ENCODE measurements at regions not wholly inside any gene's neighbourhood (a gene's known extent, or its start where the extent isn't known, plus 50 kb on each side); places are given as distances from the start of the nearest gene placed in this dataset.

DNA sequence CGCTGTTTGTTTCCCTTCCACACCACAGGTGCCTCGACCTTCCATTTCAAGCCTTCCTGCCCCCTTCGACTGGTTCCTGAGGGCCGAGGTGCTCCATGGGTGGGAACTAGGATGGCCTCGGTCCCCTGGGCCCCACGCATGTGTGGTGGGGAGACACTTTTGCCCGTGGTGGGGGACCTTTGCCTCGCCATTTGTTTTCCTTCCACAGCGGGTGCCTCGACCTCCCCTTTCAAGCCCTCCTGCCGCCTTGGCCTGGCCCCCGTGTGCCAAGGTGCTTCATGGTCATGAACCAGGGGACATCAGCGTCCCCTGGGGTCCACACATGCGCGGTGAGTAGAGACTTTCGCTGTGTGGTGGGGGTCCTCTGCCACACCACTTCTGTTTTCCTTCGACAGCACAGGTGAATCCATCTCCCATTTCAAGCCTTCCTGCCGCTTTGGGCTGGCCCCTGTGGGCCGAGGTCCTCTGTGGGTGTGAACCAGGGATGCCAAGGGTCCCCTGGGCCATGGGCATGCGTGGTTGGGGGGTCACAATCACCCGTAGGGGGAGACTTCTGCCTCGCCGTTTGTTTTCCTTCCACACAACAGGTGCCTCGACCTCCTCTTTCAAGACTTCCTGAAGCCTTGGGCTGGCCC is 364.4 kb downstream of the ALG10 start:
- no peak for DNase-seq

DNA sequence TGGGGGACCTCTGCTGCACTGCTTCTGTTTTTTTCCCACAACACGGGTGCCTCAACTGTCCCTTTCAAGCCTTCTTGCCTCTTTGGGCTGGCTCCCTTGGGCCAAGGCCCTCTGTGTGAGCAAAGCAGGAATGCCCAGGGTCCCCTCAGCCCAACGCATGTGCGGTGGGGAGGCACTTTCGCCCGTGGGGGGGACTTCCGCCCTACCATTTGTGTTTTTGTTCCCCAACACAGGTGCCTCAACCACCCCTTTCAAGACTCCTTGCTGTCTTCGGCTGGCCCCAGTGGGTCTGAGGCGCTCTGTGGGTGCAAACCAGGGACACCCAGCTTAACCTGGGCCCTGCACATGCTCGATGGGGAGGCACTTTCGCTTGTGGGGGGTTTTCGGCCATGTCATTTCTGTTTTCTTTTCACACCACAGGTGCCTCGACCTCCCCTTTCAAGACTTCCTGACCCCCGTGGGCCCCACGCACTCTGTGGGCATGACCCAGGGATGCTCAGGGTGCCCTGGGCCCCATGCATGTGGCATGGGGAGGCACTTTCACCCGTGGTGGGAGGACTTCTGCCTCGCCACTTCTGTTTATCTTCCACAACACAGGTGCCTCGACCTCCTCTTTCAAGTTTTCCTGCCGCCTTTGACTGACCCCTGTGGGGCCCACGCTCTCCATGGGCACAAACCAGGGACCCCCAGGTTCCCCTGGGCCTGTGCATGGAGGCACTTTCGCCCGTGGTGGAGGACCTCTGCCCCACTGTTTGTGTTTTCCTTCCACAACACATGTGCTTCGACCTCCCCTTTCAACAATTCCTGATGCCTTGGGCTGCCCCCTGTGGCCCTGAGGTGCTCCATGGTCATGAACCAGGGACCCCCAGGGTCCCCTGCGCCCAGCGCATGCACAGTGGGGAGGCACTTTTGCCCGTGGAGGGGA is 365.7 kb downstream of the ALG10 start:
- DNase-seq = no peak

DNA sequence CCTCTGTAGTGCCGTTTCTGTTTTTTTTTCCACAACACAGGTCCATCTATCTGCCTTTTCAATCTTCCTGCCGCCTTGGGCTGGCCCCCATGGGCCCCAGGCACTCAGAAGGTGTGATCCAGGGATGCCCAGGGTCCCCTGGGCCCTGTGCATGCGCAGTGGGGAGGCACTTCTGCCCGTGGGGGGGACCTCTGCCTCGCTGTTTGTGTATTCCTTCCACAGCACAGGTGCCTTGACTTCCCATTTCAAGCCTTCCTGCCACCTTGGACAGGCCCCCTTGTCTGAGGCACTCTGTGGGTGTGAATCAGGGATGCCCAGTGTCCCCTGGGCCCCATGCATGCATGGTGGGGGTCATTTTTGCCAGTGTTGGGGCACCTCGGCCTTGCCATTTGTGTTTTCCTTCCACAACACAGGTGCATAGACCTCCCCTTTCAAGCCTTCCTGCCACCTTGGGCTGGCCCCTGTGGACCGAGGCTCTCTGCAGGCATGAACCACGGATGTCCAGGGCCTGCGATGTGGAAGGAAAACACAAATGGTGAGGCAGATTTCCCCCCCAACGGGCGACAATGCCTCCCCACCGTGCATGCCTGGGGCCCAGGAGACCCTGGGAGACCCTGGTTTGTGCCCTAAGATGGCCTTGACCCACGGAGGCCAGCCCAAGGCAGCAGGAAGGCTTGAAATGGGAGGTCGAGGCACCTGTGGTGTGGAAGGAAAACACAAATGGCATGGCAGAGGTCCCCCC is 366.5 kb downstream of the ALG10 start:
- no peak for DNase-seq

DNA sequence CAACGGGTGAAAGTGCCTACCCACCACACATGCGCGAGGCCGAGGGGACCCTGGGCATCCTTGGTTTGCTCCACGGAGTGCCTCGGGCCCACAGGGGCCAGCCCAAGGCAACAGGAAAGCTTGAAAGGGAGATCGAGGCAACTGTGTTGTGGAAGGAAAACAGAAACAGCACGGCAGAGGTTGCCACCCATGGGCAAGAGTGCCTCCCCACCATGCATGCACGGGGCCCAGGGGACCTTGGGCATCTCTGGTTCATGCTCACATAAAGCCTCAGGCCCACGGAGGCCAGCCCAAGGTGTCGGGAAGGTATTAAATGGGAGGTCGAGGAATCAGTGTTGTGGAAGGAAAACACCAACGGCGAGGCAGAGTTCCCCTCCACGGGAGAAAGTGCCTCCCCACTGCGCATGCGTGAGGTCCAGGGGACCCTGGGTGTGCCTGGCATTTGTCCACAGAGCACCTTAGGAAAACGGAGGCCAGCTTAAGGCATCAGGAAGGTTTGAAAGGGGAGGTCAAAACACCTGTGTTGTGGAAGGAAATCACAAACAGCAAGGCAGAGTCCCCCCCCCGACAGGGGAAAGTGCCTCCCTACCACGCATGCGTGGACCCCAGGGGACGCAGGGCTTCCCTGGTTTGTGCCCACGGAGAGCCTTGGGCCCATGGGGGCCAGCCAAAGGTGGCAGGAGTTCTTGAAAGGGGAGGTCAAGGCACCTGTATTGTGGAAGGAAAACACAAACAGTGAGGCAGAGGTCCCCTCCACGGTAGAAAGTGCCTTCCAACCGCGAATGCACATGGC is 367.3 kb downstream of the ALG10 start:
- DNase-seq = no peak

DNA sequence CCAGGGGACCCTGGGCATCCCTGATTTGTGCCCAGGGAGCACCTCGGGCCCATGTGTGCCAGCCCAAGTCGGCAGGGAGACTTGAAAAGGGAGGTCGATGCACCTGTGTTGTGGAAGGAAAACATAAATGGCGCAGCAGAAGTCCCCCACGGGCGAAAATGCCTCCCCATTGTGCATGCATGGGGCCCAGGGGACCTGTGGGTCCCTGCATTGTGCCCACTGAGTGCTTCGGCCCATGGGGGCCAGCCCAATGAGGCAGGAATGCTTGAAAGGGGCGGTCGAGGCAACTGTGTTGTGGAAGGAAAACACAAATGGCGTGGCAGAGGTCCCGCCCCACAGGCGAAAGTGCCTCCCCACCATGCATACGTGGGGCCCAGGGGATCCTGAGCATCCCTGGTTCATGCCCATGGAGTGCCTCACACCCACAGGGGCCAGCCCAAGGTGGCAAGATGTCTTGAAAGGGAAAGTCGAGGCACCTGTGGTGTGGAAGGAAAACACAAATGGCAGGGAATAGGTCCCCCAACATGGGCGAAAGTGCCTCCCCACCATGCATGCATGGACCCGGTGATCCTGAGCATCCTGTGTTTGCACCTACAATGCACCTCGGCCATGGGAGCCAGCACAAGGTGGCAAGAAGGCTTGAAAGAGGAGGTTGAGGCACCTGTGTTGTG is 368.0 kb downstream of the ALG10 start:
- no peak for DNase-seq

GRCh38 chr12:34390846-34391700 is 368.8 kb downstream of the ALG10 start:
- DNase-seq = no peak

DNA sequence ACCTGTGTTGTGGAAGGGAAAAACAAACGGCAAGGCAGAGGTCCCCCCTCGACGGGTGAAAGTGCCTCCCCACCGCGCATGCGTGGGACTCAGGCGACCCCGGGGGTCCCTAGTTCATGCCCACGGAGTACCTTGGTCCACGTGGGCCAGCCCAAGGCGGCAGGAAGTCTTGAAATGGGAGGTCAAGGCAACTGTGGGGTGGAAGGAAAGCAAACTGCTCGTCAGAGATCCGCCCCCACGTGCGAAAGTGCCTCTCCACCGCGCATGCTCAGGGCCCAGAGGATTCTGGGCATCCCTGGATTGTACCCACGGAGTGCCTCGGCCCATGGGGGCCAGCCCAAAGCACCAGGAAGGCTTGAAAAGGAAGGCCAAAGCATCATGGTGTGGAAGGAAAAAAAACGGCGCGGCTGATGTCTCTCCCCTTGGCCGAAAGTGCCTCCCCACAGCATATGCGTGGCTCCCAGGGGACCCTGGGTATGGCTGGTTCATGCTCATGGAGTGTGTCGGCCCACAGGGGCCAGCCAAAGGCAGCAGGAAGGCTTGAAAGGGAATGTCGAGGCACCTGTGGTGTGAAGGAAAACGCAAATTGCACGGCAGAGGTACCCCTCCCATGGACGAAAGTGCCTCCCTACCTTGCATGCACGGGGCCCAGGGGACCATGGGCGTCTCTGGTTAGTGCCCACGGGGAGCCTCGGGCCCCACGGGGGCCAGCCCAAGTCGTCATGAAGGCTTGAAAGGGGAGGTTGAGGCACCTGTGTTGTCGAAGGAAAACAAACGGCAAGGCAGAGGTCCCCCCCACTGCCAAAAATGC is 369.7 kb downstream of the ALG10 start:
- DNase-seq = no peak

DNA sequence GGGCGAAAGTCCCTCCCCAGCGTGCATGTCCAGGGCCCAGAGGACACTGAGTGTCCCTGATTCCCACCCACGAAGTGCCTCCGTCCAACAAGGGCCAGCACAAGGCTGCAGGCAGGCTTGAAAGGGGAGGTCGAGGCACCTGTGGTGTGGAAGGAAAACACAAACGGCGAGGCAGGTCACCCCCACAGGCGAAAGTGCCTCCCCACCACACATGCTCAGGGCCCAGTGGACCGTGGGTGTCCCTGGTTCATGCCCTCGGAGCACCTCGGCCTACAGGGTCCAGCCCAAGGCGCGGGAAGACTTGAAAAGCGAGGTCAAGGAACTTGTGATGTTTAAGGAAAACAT is 370.4 kb downstream of the ALG10 start:
- DNase-seq = no peak

DNA sequence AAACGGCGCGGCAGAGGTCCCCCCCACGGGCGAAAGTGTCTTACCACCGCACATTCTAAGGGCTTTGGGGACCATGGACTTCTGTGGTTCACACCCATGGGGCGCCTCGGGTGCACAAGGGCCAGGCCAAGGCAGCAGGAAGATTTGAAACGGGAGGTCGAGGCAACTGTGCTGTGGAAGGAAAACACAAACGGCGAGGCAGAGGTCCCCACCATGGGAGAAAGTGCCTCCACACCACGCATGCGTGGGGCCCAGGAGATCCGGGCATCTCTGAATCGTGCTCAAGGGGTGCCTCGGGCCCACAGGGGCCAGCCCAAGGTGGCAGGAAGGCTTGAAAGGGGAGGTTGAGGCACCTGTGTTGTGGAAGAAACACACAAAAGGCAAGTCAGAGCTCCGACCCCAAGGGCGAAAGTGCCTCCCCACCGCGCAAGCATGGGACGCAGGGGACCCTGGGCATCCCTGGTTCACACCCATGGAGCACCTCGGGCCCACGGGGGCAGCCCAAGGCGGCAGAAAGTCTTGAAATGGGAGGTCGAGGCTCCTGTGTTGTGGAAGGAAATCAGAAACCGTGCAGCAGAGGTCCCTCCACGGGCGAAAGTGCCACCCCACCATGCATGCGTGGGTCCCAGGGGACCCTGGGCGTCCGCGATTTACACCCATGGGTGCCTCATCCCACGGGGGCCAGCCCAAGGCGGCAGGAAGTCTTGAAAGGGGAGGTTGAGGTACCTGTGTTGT is 371.0 kb downstream of the ALG10 start:
- no peak for DNase-seq

- no peak for DNase-seq
Observed at GRCh38 chr12:34393821-34394150, 371.5 kb downstream of the ALG10 start.

- no peak for DNase-seq
Observed at GRCh38 chr12:34394211-34395055, 372.1 kb downstream of the ALG10 start.

DNA sequence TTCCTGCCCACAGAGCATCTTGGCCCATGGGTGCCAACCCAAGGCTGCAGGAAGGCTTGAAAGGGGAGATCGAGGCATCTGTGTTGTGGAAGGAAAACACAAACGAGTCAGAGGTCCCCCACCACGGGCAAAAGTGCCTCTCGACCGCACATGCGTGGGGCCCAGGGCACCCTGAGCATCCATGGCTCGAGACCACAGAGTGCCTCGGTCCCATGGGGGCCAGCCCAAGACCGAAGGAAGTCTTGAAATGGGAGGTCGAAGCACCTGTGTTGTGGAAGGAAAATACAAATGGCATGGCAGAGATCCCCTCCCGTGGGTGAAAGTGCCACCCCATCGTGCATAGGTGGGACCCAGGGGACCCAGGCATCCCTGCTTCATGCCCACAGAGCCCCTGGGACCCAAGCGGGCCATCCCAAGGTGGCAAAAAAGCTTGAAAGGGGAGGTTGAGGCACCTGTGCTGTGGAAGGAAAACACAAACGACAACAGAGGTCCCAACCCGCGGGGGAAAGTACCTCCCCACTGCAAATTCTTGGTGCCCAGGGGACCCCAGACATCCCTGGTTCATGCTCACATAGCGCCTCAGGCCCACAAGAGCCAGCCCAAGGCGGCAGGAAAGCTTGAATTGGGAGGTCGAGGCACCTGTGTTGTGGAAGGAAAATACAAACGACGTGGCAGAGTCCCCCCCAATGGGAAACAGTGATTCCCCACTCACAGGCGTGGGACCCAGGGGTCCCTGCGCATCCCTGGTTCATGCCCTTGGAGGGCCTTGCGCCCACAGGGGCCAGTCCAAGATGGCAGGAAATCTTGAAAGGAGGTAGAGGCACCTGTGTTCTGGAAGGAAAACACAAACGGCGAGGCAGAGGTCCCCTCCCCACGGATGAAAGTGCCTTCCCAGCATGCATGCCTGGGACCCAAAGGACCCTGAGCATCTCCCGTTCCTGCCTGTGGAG is 373.0 kb downstream of the ALG10 start:
- DNase-seq = no peak

GRCh38 chr12:34396006-34396860 is 373.9 kb downstream of the ALG10 start:
- DNase-seq = no peak

GRCh38 chr12:34396861-34397590 is 374.7 kb downstream of the ALG10 start:
- no peak for DNase-seq

DNA sequence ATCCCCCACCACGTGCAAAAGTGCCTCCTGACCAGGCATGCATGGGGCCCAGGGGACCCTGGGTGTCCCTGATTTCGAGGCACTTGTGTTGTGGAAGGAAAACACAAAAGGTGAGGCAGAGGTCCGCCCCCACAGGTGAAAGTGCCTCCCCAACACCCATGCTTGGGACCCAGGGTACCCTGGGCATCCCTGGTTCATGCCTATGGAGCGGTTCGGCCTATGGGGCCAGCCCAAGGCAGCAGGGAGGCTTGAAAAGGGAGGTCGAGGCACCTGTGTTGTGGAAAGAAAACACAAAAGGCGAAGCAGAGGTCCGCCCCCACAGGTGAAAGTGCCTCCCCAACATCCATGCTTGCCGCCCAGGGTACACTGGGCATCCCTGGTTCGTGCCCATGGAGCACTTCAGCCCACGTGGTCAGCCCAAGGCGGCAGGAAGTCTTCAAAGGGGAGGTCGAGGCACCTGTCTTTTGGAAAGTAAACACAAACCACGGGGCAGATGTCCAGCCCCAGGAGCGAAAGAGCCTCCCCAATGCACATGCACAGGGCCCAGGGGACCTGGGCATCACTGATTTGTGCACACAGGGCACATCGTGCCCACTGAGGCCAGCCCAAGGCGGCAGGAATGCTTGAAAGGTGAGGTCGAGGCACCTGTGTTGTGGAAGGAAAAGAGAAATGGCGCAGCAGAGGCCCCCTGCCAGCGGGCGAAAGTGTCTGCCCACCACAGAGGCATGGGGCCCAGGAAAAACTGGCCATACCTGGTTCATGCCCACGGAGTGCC is 375.5 kb downstream of the ALG10 start:
- DNase-seq = no peak

Measured in Kasumi-1 (cell line).